ENCODE measurements at regions not wholly inside any gene's neighbourhood (a gene's known extent, or its start where the extent isn't known, plus 50 kb on each side); places are given as distances from the start of the nearest gene placed in this dataset.
A peak's percentile ranks its signal among the peaks of the same experiment; 100 is the strongest.

- TF ChIP-seq RAD21 (IDR thresholded peaks at IDR 0.05; ENCODE audit: low read depth) (no peak), YY1 (IDR thresholded peaks at IDR 0.05; ENCODE audit: low read depth) (peak; percentile 41; the same call in 1 of the 2 replicates), NFIC (IDR thresholded peaks at IDR 0.05) (peak; percentile 95), TCF12 (IDR thresholded peaks at IDR 0.05; ENCODE audit: low read depth) (peak; percentile 79), CREB1 (IDR thresholded peaks at IDR 0.05; ENCODE audit: low read depth) (no peak), FOXM1 (IDR thresholded peaks at IDR 0.05; ENCODE audit: borderline replicate concordance, low read depth) (no peak; the same call in 1 of the 2 replicates), TAF1 (IDR thresholded peaks at IDR 0.05; ENCODE audit: low read depth) (no peak), TEAD4 (IDR thresholded peaks at IDR 0.05) (peak; percentile 60), EP300 (IDR thresholded peaks at IDR 0.05; ENCODE audit: borderline replicate concordance) (peak; percentile 73), EGR1 (IDR thresholded peaks at IDR 0.05) (peak; percentile 43; the same call in 1 of the 2 replicates), CEBPB (IDR thresholded peaks at IDR 0.05) (no peak), ZBTB7A (IDR thresholded peaks at IDR 0.05; ENCODE audit: low read depth) (0 out of 2 replicates have a peak, but pooled peaks have one; percentile 1)
- TF ChIP-seq, protein P1, sequence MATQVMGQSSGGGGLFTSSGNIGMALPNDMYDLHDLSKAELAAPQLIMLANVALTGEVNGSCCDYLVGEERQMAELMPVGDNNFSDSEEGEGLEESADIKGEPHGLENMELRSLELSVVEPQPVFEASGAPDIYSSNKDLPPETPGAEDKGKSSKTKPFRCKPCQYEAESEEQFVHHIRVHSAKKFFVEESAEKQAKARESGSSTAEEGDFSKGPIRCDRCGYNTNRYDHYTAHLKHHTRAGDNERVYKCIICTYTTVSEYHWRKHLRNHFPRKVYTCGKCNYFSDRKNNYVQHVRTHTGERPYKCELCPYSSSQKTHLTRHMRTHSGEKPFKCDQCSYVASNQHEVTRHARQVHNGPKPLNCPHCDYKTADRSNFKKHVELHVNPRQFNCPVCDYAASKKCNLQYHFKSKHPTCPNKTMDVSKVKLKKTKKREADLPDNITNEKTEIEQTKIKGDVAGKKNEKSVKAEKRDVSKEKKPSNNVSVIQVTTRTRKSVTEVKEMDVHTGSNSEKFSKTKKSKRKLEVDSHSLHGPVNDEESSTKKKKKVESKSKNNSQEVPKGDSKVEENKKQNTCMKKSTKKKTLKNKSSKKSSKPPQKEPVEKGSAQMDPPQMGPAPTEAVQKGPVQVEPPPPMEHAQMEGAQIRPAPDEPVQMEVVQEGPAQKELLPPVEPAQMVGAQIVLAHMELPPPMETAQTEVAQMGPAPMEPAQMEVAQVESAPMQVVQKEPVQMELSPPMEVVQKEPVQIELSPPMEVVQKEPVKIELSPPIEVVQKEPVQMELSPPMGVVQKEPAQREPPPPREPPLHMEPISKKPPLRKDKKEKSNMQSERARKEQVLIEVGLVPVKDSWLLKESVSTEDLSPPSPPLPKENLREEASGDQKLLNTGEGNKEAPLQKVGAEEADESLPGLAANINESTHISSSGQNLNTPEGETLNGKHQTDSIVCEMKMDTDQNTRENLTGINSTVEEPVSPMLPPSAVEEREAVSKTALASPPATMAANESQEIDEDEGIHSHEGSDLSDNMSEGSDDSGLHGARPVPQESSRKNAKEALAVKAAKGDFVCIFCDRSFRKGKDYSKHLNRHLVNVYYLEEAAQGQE (IDR thresholded peaks at IDR 0.05; ENCODE audit: low read depth), result no peak
- TF ChIP-seq, protein P2, sequence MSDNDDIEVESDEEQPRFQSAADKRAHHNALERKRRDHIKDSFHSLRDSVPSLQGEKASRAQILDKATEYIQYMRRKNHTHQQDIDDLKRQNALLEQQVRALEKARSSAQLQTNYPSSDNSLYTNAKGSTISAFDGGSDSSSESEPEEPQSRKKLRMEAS (IDR thresholded peaks at IDR 0.05), result peak; percentile 41; the same call in 1 of the 2 replicates
- TF ChIP-seq, protein P3, sequence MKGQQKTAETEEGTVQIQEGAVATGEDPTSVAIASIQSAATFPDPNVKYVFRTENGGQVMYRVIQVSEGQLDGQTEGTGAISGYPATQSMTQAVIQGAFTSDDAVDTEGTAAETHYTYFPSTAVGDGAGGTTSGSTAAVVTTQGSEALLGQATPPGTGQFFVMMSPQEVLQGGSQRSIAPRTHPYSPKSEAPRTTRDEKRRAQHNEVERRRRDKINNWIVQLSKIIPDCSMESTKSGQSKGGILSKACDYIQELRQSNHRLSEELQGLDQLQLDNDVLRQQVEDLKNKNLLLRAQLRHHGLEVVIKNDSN (IDR thresholded peaks at IDR 0.05), result no peak
Observed at GRCh38 chr22:46071451-46072109, 78.7 kb upstream of the PPARA start.

GRCh38 chr22:46072110-46072881 is 78.0 kb upstream of the PPARA start:
- TF ChIP-seq EGR1 (IDR thresholded peaks at IDR 0.05) (peak; percentile 30; the same call in 1 of the 2 replicates), CEBPB (IDR thresholded peaks at IDR 0.05) (no peak), TAF1 (IDR thresholded peaks at IDR 0.05; ENCODE audit: low read depth) (peak; percentile 24; the same call in 1 of the 2 replicates)

- 0 out of 2 replicates have a peak, but pooled peaks have one; percentile 10 for TF ChIP-seq EP300 (IDR thresholded peaks at IDR 0.05; ENCODE audit: borderline replicate concordance)
- no peak for TF ChIP-seq CEBPB (IDR thresholded peaks at IDR 0.05)
Observed at GRCh38 chr22:46072981-46073682, 77.2 kb upstream of the PPARA start.

DNA sequence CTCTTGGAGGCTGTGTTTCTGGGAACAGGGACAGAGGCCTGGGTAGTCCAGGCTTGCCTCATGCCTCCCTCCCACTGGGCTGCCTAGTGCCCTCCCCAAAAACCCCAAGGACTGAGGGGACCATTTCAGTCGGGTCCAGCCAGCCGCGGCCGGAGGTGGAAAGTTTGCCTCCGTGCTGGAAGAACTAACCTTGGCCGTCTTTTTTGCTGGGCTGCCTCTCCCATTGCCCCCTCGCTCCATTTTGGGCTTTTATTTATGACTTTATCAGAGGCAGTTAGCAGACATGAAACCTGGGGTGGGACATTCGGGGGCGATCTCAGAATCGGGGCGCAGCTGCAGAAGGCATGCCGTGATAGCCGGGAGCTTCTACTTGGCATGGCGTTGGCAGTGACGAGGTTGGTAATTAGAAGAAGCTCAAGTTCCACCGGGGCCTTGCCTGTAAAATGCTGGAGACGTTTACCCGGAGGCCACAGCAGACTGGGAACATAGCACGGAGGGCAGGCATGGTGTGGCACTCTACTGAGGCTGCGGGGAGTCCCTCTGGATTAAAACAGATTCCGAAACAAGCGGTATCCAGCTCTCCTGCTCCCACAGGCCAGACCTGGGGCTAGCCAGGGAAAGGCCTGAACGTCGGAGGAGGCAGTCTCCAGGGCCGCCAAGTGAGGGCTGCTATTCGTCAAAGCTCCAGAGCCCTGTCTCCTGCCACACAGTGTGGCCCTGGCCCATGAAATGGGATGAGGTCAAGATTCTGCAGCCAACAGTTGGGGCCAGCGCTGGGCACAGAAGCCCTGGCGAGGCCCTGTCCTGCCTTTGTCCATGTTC is 76.4 kb upstream of the PPARA start:
- TF ChIP-seq YY1 (IDR thresholded peaks at IDR 0.05; ENCODE audit: low read depth) (no peak), TCF12 (IDR thresholded peaks at IDR 0.05; ENCODE audit: low read depth) (no peak), TAF1 (IDR thresholded peaks at IDR 0.05; ENCODE audit: low read depth) (no peak), EGR1 (IDR thresholded peaks at IDR 0.05) (no peak), CREB1 (IDR thresholded peaks at IDR 0.05; ENCODE audit: low read depth) (no peak), ZBTB7A (IDR thresholded peaks at IDR 0.05; ENCODE audit: low read depth) (no peak), NFIC (IDR thresholded peaks at IDR 0.05) (no peak), TEAD4 (IDR thresholded peaks at IDR 0.05) (no peak), RAD21 (IDR thresholded peaks at IDR 0.05; ENCODE audit: low read depth) (no peak)
- TF ChIP-seq, protein P2 (IDR thresholded peaks at IDR 0.05), result no peak
- TF ChIP-seq, protein P1 (IDR thresholded peaks at IDR 0.05; ENCODE audit: low read depth), result no peak
